IMR-90 (cell line): ENCODE measurements at regions not wholly inside any gene's neighbourhood (a gene's known extent, or its start where the extent isn't known, plus 50 kb on each side); places are given as distances from the start of the nearest gene placed in this dataset.
A peak's percentile ranks its signal among the peaks of the same experiment; 100 is the strongest.

Experiments
- ATAC-seq: fragments of 200-7000 bp; cut with Tn5 transposase; 2 replicates; pipeline ENCODE4 v1.9.1; 2020; ENCODE audit warnings: low read depth, mild to moderate bottlenecking, moderate library complexity
- BruUV-seq: library from RNA; stranded (reverse); fragments of 400-500 nt; replicated peaks from 2 replicates; lab custom pipeline; 2021; lab: Mats Ljungman, UMichigan
- CTCF ChIA-PET: fragments of 300-600 bp; formaldehyde crosslinking; extraction: SDS; loops from one replicate; lab custom pipeline; 2021; ENCODE audit warnings: antibody characterized with exemption; lab: Yijun Ruan, JAX
- POLR2A ChIA-PET: fragments of 300-600 bp; sonication (Branson Sonifier 250); formaldehyde crosslinking; loops from one replicate; lab custom pipeline; 2022; ENCODE audit warnings: antibody characterized with exemption; ENCODE audit not compliant: unreplicated experiment; lab: Charles Lee
- DNase-seq: peaks from one replicate; pipeline ENCODE4 v3.0.0; 2013
- H2AFZ ChIP-seq: replicated peaks from 2 replicates; pipeline ENCODE3; 2013; ENCODE audit warnings: low read length, mild to moderate bottlenecking; ENCODE audit not compliant: poor library complexity
- H2AK5ac ChIP-seq: 2 replicates; pipeline ENCODE4 v1.6.1; 2013; ENCODE audit warnings: low read depth, low read length, inconsistent platforms
- H2AK9ac ChIP-seq: replicated peaks from 2 replicates; pipeline ENCODE3; 2013; ENCODE audit warnings: mild to moderate bottlenecking, low read depth, low read length, moderate library complexity; ENCODE audit not compliant: poor library complexity
- H2BK120ac ChIP-seq: 2 replicates; pipeline ENCODE4 v1.6.1; 2013; ENCODE audit warnings: low read depth, low read length, inconsistent platforms
- H2BK15ac ChIP-seq: 3 replicates; pipeline ENCODE4 v1.6.1; 2013; ENCODE audit warnings: low read depth, low read length, inconsistent platforms
- H2BK20ac ChIP-seq: 2 replicates; pipeline ENCODE4 v1.6.1; 2013; ENCODE audit warnings: low read depth, mild to moderate bottlenecking, inconsistent platforms, low read length, moderate library complexity
- H2BK5ac ChIP-seq: 2 replicates; pipeline ENCODE4 v1.6.1; 2013; ENCODE audit warnings: mild to moderate bottlenecking, low read depth, low read length, inconsistent platforms; ENCODE audit not compliant: poor library complexity, severe bottlenecking
- H3K14ac ChIP-seq: replicated peaks from 2 replicates; pipeline ENCODE4 v1.6.1; 2013; ENCODE audit warnings: low read depth, low read length, inconsistent platforms
- H3K18ac ChIP-seq: 2 replicates; pipeline ENCODE4 v1.6.1; 2013; ENCODE audit warnings: low read depth, low read length, control low read depth
- H3K23ac ChIP-seq: 2 replicates; pipeline ENCODE4 v1.6.1; 2013; ENCODE audit warnings: low read depth, low read length, inconsistent platforms
- H3K27ac ChIP-seq: 2 replicates; pipeline ENCODE4 v1.5.1; 2013; ENCODE audit warnings: mild to moderate bottlenecking, control low read depth, low read length; ENCODE audit not compliant: insufficient read depth
- H3K27me3 ChIP-seq: 2 replicates; pipeline ENCODE4 v1.6.1; 2013; ENCODE audit warnings: low read length; ENCODE audit not compliant: control insufficient read depth, insufficient read depth
- H3K36me3 ChIP-seq: 2 replicates; pipeline ENCODE4 v1.6.1; 2013; ENCODE audit warnings: low read length, mixed read lengths; ENCODE audit not compliant: control insufficient read depth, insufficient read depth
- H3K4ac ChIP-seq: 2 replicates; pipeline ENCODE4 v1.6.1; 2013; ENCODE audit warnings: low read depth, low read length, inconsistent platforms
- H3K4me1 ChIP-seq: 2 replicates; pipeline ENCODE4 v1.6.1; 2013; ENCODE audit warnings: low read length, mixed read lengths; ENCODE audit not compliant: control insufficient read depth, insufficient read depth
- H3K4me2 ChIP-seq: 2 replicates; pipeline ENCODE4 v1.6.1; 2013; ENCODE audit warnings: low read depth, mild to moderate bottlenecking, control low read depth, low read length, moderate library complexity
- H3K4me3 ChIP-seq: 2 replicates; pipeline ENCODE4 v1.5.1; 2013; ENCODE audit warnings: low read depth, mild to moderate bottlenecking, control low read depth, low read length, moderate library complexity; ENCODE audit not compliant: insufficient read depth
- H3K56ac ChIP-seq: 2 replicates; pipeline ENCODE4 v1.6.1; 2013; ENCODE audit warnings: low read length, inconsistent platforms; ENCODE audit not compliant: insufficient read depth; ENCODE audit errors: extremely low read depth
- H3K79me1 ChIP-seq, 2 experiments: 2 replicates each; pipeline ENCODE4 v1.6.1; 2013; ENCODE audit warnings: low read length in 2 of 2, inconsistent platforms in 1 of 2, low read depth in 1 of 2
- H3K9ac ChIP-seq: 2 replicates; pipeline ENCODE4 v1.6.1; 2013; ENCODE audit warnings: low read depth, low read length, control low read depth
- H3K9me1 ChIP-seq: 2 replicates; pipeline ENCODE4 v1.6.1; 2013; ENCODE audit warnings: low read length, inconsistent platforms; ENCODE audit not compliant: insufficient read depth
- H3K9me3 ChIP-seq: 2 replicates; pipeline ENCODE4 v1.6.1; 2013; ENCODE audit warnings: low read length; ENCODE audit not compliant: control insufficient read depth, insufficient read depth
- H4K20me1 ChIP-seq: 2 replicates; pipeline ENCODE4 v1.6.1; 2013; ENCODE audit warnings: low read length, inconsistent platforms; ENCODE audit not compliant: insufficient read depth
- H4K5ac ChIP-seq: 2 replicates; pipeline ENCODE4 v1.6.1; 2013; ENCODE audit warnings: mild to moderate bottlenecking, low read depth, low read length, control low read depth
- H4K8ac ChIP-seq, 2 experiments: 2 replicates each; pipeline ENCODE4 v1.6.1; 2013; ENCODE audit warnings: low read depth in 2 of 2, low read length in 2 of 2, control low read depth in 1 of 2, inconsistent platforms in 1 of 2
- H4K91ac ChIP-seq: 2 replicates; pipeline ENCODE4 v1.6.1; 2013; ENCODE audit warnings: low read depth, low read length, inconsistent platforms; ENCODE audit not compliant: insufficient read depth
- FOS ChIP-seq: fragments of 150-350 bp; IDR thresholded peaks from 2 replicates; pipeline ENCODE4 v1.6.1; 2016; ENCODE audit warnings: low read depth, low read length
- MAFK ChIP-seq: IDR thresholded peaks from 2 replicates; pipeline ENCODE4 v1.6.1; 2012; ENCODE audit warnings: low read depth, low read length, improper control_type of control experiment
- WGBS, 2 experiments: methylation state at CpG; one replicate each; pipeline versions ENCODE4 v1.1.5 to v1.1.7; 2013; ENCODE audit warnings: missing lambda C conversion rate in 2 of 2; ENCODE audit not compliant: insufficient read length in 1 of 2; ENCODE audit errors: extremely low coverage in 2 of 2; 5-methylcytosine and 5-hydroxymethylcytosine counted together
- dilution Hi-C: fragments of 300-500 bp; cut with HindIII; formaldehyde crosslinking; loops from one replicate; pipeline ENCODE4 v1.14.3; 2018; ENCODE audit warnings: low sequenced_read_pairs; ENCODE audit not compliant: unreplicated experiment
- in situ Hi-C: fragments of 300-500 bp; cut with MboI; formaldehyde crosslinking; loops from 3 replicates; pipeline ENCODE4 v1.14.3; 2019; ENCODE audit warnings: low sequenced_read_pairs, inconsistent platforms, mixed read lengths
- intact Hi-C: fragments of 100-400 bp; cut with micrococcal nuclease; formaldehyde crosslinking; loops from 2 replicates; pipeline ENCODE4 v1.10.0; 2022

DNA sequence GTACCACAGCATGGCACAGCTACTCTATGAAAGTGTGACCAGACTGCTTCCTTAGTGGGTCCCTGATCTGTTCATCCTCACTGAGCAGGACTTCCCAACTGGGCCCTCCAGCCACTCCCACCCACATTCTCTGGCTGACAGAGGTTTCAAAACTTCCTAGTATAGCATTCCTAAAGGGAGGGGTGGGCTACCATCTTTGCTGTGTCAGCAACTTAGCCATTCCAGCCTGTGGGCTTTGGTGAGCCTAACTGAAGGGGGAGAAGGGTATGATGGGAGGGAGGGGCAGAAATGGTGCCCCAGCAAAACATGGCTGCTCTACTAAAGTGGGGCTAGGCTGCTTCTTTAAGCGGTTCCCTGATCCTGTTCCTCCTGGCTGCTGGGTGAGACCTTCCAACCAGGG is 265.2 kb upstream of the ADGRL4 start:
- Histone ChIP-seq H3K4ac (no peak overlapping the region), H3K14ac (no peak overlapping the region), H3K27ac (no peak overlapping the region), H3K4me1 (no peaks in the 10 kb centered on the region), H3K4me2 (no peak overlapping the region), H2BK120ac (no peak overlapping the region), H2AK9ac (no peak overlapping the region), H2BK15ac (no peak overlapping the region), H3K9ac (no peak overlapping the region), H3K9me1 (no peaks in the 10 kb centered on the region), H3K9me3 (no peaks in the 10 kb centered on the region), H3K56ac (no peak overlapping the region), H3K79me1 (no peaks in the 10 kb centered on the region), H3K27me3 (no peaks in the 10 kb centered on the region), H2BK20ac (no peak overlapping the region), H2AFZ (no peak overlapping the region), H4K91ac (no peak overlapping the region), H3K36me3 (no peaks in the 10 kb centered on the region), H2AK5ac (no peak overlapping the region), H4K8ac (no peak overlapping the region), H3K23ac (no peak overlapping the region), H2BK5ac (no peak overlapping the region), H4K5ac (no peak overlapping the region), H4K20me1 (no peaks in the 10 kb centered on the region), H3K18ac (no peak overlapping the region), H3K4me3 (no peak overlapping the region)
- DNase-seq, result no peak
- intact Hi-C loops (no loop called here), dilution Hi-C loops (no loop called here), in situ Hi-C loops (no loop called here)
- TF ChIP-seq MAFK (peak; percentile 84), FOS (no peak)
- ChIA-PET POLR2A (no interaction called here), CTCF (no interaction called here)
- BruUV-seq, result no TSS peak
- WGBS, 2 experiments, result no CpG with 5 or more reads among the region's 1 CpG
- ATAC-seq, result no peak
